ENCODE measurements at regions not wholly inside any gene's neighbourhood (a gene's known extent, or its start where the extent isn't known, plus 50 kb on each side); places are given as distances from the start of the nearest gene placed in this dataset.

- no peak for DNase-seq (ENCODE audit: low spot score)
These were observed 52.2 kb upstream of the SLC6A11 start for GRCh38 chr3:10763817-10764258.

- DNase-seq (ENCODE audit: low spot score) = peak; percentile 72
These were observed 51.6 kb upstream of the SLC6A11 start for GRCh38 chr3:10764259-10765051.

DNA sequence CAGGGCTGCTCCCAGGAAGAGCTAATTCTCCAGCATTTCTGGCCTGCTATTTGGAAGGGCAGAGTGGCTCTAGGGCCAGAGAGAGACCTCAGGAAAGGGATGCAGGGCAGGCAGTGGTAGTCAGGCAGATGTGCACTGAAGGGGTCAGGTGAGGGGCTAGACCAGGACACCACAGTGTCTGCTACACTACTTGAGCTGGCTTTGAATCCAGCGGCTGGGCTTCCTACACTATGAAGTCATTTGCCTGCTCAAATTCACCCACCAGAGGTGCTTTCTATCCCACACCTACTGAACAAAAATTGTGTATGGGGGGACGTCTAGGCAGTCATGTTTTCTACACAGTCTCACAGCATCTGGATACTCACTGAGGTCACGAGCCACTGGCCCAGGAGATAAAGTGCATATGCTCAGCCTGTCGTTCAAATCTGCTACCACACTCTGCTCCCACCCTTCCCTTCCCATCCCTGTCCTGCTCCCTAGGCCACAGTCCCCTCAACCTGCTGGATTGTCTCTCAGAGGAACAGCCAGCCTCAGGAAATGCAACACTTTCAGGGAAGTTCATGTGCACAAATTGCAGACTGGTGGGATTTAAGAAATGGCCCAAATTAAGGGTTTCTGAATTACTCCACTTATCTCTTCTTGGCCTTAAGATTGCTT, 49.9 kb upstream of the SLC6A11 start:
- no peak for DNase-seq (ENCODE audit: low spot score)
